ENCODE measurements at regions not wholly inside any gene's neighbourhood (a gene's known extent, or its start where the extent isn't known, plus 50 kb on each side); places are given as distances from the start of the nearest gene placed in this dataset.
"Not testable (repeated sequence)": the region's sequence is repeated elsewhere in the genome, so short reads cannot be mapped to it uniquely, and the experiment has no call there.

DNA sequence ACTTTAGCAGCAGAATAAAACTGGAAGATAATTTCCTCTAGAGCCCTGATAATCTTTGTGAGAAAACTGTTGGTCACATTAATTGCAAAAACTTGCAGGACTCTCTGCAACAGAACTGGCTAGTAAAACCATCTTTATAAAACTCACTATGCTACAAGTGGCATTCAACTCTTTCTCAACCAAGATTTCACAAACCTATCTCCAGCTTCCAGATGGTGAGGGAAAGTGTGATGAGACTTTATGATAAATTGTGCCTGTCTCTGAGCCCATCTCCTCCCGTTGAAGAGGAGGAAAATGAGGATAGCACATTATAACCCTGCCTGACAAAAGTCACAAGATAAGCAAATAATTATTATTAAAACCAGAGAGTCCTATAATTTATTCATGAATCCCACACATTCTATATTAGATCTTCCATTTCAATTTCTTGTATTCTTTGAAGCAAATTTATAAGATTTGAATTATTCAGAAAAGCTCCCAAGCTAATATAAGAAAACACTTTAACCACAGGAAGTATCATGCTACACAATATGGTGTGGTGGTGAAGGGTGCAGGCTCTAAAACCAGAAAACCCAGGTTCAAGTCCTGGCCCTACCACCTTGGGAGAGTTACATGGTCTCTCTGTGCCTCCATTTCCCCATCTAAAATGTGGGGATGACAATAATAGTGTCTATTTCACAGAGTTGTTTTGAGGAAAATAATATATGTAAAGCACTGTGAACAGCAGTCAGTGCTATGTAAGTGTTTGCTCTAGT lies 65.6 kb upstream of the CHRNB4 start:
- not testable (repeated sequence) for TF ChIP-seq POLR2AphosphoS5 (IDR thresholded peaks at IDR 0.05)
- TF ChIP-seq, protein P1, sequence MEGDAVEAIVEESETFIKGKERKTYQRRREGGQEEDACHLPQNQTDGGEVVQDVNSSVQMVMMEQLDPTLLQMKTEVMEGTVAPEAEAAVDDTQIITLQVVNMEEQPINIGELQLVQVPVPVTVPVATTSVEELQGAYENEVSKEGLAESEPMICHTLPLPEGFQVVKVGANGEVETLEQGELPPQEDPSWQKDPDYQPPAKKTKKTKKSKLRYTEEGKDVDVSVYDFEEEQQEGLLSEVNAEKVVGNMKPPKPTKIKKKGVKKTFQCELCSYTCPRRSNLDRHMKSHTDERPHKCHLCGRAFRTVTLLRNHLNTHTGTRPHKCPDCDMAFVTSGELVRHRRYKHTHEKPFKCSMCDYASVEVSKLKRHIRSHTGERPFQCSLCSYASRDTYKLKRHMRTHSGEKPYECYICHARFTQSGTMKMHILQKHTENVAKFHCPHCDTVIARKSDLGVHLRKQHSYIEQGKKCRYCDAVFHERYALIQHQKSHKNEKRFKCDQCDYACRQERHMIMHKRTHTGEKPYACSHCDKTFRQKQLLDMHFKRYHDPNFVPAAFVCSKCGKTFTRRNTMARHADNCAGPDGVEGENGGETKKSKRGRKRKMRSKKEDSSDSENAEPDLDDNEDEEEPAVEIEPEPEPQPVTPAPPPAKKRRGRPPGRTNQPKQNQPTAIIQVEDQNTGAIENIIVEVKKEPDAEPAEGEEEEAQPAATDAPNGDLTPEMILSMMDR (IDR thresholded peaks at IDR 0.05): not testable (repeated sequence)

Data from sigmoid colon (tissue), 4 donors.